ENCODE measurements at regions not wholly inside any gene's neighbourhood (a gene's known extent, or its start where the extent isn't known, plus 50 kb on each side); places are given as distances from the start of the nearest gene placed in this dataset.

DNA sequence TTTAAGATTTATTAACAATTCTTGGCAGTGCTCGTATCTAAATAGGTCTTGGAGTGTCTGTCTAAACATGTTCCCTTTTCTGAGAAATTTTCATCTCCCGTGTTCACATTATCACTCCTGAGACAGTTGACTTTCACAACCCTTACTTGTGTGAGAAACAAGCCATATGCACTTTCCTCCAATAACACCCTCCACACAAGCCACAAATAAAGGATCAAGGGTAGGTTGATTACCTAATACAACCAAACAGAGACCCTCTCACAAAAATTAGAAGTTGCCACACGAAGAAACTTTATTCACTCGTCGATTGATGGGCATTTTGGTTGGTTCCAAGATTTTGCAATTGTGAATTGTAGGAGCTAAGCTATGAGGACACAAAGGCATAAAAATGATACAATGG lies 763.9 kb downstream of the TRAM1L1 start:
- no peak overlapping the region for H4K8ac ChIP-seq (ENCODE audit: low read length)
- no peak overlapping the region for H2AFZ ChIP-seq (ENCODE audit: low read depth, low read length)
- no peaks in the 10 kb centered on the region for H3K4me1 ChIP-seq (ENCODE audit: control insufficient read depth, insufficient read depth, low read depth, low read length)
- DNase-seq, result no peak
- no peaks in the 10 kb centered on the region for H3K79me1 ChIP-seq (replicated peaks; ENCODE audit: low read length, poor library complexity, severe bottlenecking)
- H2BK120ac ChIP-seq (ENCODE audit: low read depth, low read length), result no peak overlapping the region
- H2AK5ac ChIP-seq (ENCODE audit: low read length, severe bottlenecking), result no peak overlapping the region
- H3K14ac ChIP-seq (ENCODE audit: low read length in 2 of 2), result no peak overlapping the region
- H3K27ac ChIP-seq (ENCODE audit: low read length, poor library complexity, severe bottlenecking), result no peak overlapping the region
- H3K27me3 ChIP-seq (ENCODE audit: control insufficient read depth in 1 of 2, insufficient read depth in 1 of 2, low read length in 2 of 2), result no peaks in the 10 kb centered on the region
- H2BK12ac ChIP-seq (ENCODE audit: low read length in 2 of 2), result no peak overlapping the region
- no peak overlapping the region for H4K91ac ChIP-seq (ENCODE audit: low read length)
- no peaks in the 10 kb centered on the region for H3K9me3 ChIP-seq (ENCODE audit: control insufficient read depth, low read length)
- H3K4ac ChIP-seq (ENCODE audit: low read depth in 1 of 2, low read length in 2 of 2), result no peak overlapping the region
- no peak overlapping the region for H3K18ac ChIP-seq (ENCODE audit: low read depth in 1 of 2, low read length in 2 of 2)
- no peak overlapping the region for H3K23ac ChIP-seq (ENCODE audit: low read length in 2 of 2)
- 91% methylated on average over 5 of the region's 5 CpGs for WGBS
- no peak overlapping the region for H3K4me3 ChIP-seq (ENCODE audit: insufficient read depth in 1 of 2, low read depth in 1 of 2, low read length in 2 of 2)
- H2BK5ac ChIP-seq (ENCODE audit: low read depth, low read length, poor library complexity, severe bottlenecking), result no peak overlapping the region
- H2BK15ac ChIP-seq (ENCODE audit: low read depth, poor library complexity, severe bottlenecking), result no peak overlapping the region
- no peak overlapping the region for H3K9ac ChIP-seq (ENCODE audit: low read length)
- H3K36me3 ChIP-seq (ENCODE audit: control insufficient read depth in 1 of 2, insufficient read depth in 2 of 2, low read depth in 1 of 2, low read length in 2 of 2), result no peaks in the 10 kb centered on the region
- no peak overlapping the region for H3K4me2 ChIP-seq (ENCODE audit: low read length, poor library complexity, severe bottlenecking)

DNA sequence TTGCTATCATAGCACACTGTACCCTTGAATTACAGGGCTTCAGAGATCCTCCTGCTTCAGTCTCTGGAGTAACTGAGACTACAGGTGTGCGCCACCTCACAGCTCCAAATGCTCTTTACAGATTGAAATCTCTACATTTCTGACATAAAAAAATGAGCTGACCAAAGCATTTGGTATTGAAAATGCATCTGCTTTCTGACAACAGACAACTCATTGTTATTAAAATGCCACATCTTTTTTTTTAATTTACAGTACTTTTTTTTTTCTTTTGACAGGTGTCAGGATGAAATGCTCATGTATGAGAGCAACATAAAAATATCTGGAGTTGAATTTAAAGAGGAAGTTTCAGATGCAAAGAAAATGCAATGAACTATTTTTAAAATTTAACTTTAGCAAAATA lies 764.5 kb downstream of the TRAM1L1 start:
- Histone ChIP-seq H2BK120ac (ENCODE audit: low read depth, low read length) (no peak overlapping the region), H2AFZ (ENCODE audit: low read depth, low read length) (no peak overlapping the region), H4K8ac (ENCODE audit: low read length) (no peak overlapping the region), H3K9me3 (ENCODE audit: control insufficient read depth, low read length) (no peaks in the 10 kb centered on the region), H2BK15ac (ENCODE audit: low read depth, poor library complexity, severe bottlenecking) (no peak overlapping the region), H3K18ac (ENCODE audit: low read depth in 1 of 2, low read length in 2 of 2) (no peak overlapping the region), H3K4ac (ENCODE audit: low read depth in 1 of 2, low read length in 2 of 2) (no peak overlapping the region), H3K27me3 (ENCODE audit: control insufficient read depth in 1 of 2, insufficient read depth in 1 of 2, low read length in 2 of 2) (no peaks in the 10 kb centered on the region), H2AK5ac (ENCODE audit: low read length, severe bottlenecking) (no peak overlapping the region), H3K23ac (ENCODE audit: low read length in 2 of 2) (no peak overlapping the region), H3K36me3 (ENCODE audit: control insufficient read depth in 1 of 2, insufficient read depth in 2 of 2, low read depth in 1 of 2, low read length in 2 of 2) (no peaks in the 10 kb centered on the region), H2BK12ac (ENCODE audit: low read length in 2 of 2) (no peak overlapping the region), H3K4me1 (ENCODE audit: control insufficient read depth, insufficient read depth, low read depth, low read length) (no peaks in the 10 kb centered on the region), H3K79me1 (replicated peaks; ENCODE audit: low read length, poor library complexity, severe bottlenecking) (no peaks in the 10 kb centered on the region), H3K14ac (ENCODE audit: low read length in 2 of 2) (no peak overlapping the region), H4K91ac (ENCODE audit: low read length) (no peak overlapping the region), H3K27ac (ENCODE audit: low read length, poor library complexity, severe bottlenecking) (no peak overlapping the region), H2BK5ac (ENCODE audit: low read depth, low read length, poor library complexity, severe bottlenecking) (no peak overlapping the region), H3K9ac (ENCODE audit: low read length) (no peak overlapping the region), H3K4me2 (ENCODE audit: low read length, poor library complexity, severe bottlenecking) (no peak overlapping the region), H3K4me3 (ENCODE audit: insufficient read depth in 1 of 2, low read depth in 1 of 2, low read length in 2 of 2) (no peak overlapping the region)
- WGBS, result 100% methylated on average over 1 of the region's 1 CpG
- no peak for DNase-seq

DNA sequence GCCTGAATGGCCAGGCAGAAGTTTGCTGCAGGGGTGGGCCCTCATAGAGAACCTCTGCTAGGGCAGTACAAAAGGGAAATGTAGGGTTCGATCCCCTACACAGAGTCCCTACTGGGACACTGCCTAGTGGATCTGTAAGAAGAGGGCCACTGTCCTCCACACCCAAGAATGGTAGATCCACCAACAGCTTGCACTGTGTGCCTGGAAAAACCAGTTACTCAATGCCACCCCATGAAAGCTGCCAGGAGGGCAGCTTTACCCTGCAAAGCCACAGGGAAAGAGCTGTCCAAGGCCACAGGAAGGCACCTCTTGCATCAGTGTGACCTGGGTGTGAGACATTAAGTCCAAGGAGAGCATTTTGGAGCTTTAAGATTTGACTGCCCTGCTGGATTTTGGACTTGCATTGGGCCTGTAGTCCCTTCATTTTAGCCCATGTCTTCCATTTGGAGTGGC lies 781.6 kb downstream of the TRAM1L1 start:
- Histone ChIP-seq H3K27ac (ENCODE audit: low read length, poor library complexity, severe bottlenecking) (no peak overlapping the region), H2AK5ac (ENCODE audit: low read length, severe bottlenecking) (no peak overlapping the region), H3K9ac (ENCODE audit: low read length) (no peak overlapping the region), H3K4me2 (ENCODE audit: low read length, poor library complexity, severe bottlenecking) (no peak overlapping the region), H3K23ac (ENCODE audit: low read length in 2 of 2) (no peak overlapping the region), H3K27me3 (ENCODE audit: control insufficient read depth in 1 of 2, insufficient read depth in 1 of 2, low read length in 2 of 2) (no peaks in the 10 kb centered on the region), H2AFZ (ENCODE audit: low read depth, low read length) (no peak overlapping the region), H3K36me3 (ENCODE audit: control insufficient read depth in 1 of 2, insufficient read depth in 2 of 2, low read depth in 1 of 2, low read length in 2 of 2) (no peaks in the 10 kb centered on the region), H3K4me3 (ENCODE audit: insufficient read depth in 1 of 2, low read depth in 1 of 2, low read length in 2 of 2) (no peak overlapping the region), H3K14ac (ENCODE audit: low read length in 2 of 2) (no peak overlapping the region), H2BK120ac (ENCODE audit: low read depth, low read length) (no peak overlapping the region), H4K8ac (ENCODE audit: low read length) (no peak overlapping the region), H4K91ac (ENCODE audit: low read length) (no peak overlapping the region), H3K18ac (ENCODE audit: low read depth in 1 of 2, low read length in 2 of 2) (no peak overlapping the region), H2BK15ac (ENCODE audit: low read depth, poor library complexity, severe bottlenecking) (no peak overlapping the region), H3K79me1 (replicated peaks; ENCODE audit: low read length, poor library complexity, severe bottlenecking) (no peaks in the 10 kb centered on the region), H3K9me3 (ENCODE audit: control insufficient read depth, low read length) (peaks cover 3% of the 10 kb centered on the region), H2BK5ac (ENCODE audit: low read depth, low read length, poor library complexity, severe bottlenecking) (no peak overlapping the region), H3K4ac (ENCODE audit: low read depth in 1 of 2, low read length in 2 of 2) (no peak overlapping the region), H3K4me1 (ENCODE audit: control insufficient read depth, insufficient read depth, low read depth, low read length) (no peaks in the 10 kb centered on the region), H2BK12ac (ENCODE audit: low read length in 2 of 2) (no peak overlapping the region)
- WGBS, result 100% methylated on average over 1 of the region's 1 CpG
- no peak for DNase-seq

DNA sequence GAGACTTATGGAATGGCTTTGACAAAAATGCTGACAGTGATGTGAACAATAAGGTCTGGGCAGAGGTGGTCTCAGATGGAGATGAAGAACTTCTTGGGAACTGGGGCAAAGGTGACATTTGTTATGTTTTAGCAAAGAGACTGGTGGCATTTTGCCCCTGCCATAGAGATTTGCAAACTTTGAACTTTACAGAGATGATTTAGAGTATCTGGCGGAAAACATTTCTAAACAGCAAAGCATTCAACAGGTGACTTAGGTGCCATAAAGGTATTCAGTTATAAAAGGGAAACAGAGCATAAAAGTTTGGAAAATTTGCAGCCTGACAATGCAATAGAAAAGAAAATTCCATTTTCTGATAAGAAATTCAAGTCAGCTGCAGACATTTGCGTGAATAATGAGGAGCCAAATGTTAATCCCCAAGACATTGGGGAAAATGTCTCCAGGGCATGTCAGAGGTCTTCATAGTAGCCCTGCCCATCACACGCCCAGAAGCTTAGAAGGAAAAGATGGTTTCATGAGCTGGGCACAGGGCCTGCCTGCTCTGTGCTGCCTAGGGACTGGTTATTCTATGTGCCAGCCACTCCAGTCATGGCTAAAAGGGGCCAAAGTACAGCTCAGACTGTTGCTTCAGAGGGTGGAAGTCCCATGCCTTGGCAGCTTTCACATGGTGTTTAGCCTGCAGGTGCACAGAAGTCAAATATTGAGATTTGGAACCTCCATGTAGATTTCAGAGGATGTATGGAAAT lies 782.2 kb downstream of the TRAM1L1 start:
- 94% methylated on average over 3 of the region's 3 CpGs for WGBS
- Histone ChIP-seq H4K8ac (ENCODE audit: low read length) (no peak overlapping the region), H3K4me1 (ENCODE audit: control insufficient read depth, insufficient read depth, low read depth, low read length) (no peaks in the 10 kb centered on the region), H3K79me1 (replicated peaks; ENCODE audit: low read length, poor library complexity, severe bottlenecking) (no peaks in the 10 kb centered on the region), H3K27me3 (ENCODE audit: control insufficient read depth in 1 of 2, insufficient read depth in 1 of 2, low read length in 2 of 2) (no peaks in the 10 kb centered on the region), H3K9me3 (ENCODE audit: control insufficient read depth, low read length) (peaks cover 3% of the 10 kb centered on the region), H2BK120ac (ENCODE audit: low read depth, low read length) (no peak overlapping the region), H2AK5ac (ENCODE audit: low read length, severe bottlenecking) (no peak overlapping the region), H2BK15ac (ENCODE audit: low read depth, poor library complexity, severe bottlenecking) (no peak overlapping the region), H3K4me2 (ENCODE audit: low read length, poor library complexity, severe bottlenecking) (no peak overlapping the region), H3K36me3 (ENCODE audit: control insufficient read depth in 1 of 2, insufficient read depth in 2 of 2, low read depth in 1 of 2, low read length in 2 of 2) (no peaks in the 10 kb centered on the region), H3K18ac (ENCODE audit: low read depth in 1 of 2, low read length in 2 of 2) (no peak overlapping the region), H4K91ac (ENCODE audit: low read length) (no peak overlapping the region), H2AFZ (ENCODE audit: low read depth, low read length) (no peak overlapping the region), H3K23ac (ENCODE audit: low read length in 2 of 2) (no peak overlapping the region), H2BK5ac (ENCODE audit: low read depth, low read length, poor library complexity, severe bottlenecking) (no peak overlapping the region), H3K14ac (ENCODE audit: low read length in 2 of 2) (no peak overlapping the region), H3K9ac (ENCODE audit: low read length) (no peak overlapping the region), H3K4me3 (ENCODE audit: insufficient read depth in 1 of 2, low read depth in 1 of 2, low read length in 2 of 2) (no peak overlapping the region), H2BK12ac (ENCODE audit: low read length in 2 of 2) (no peak overlapping the region), H3K27ac (ENCODE audit: low read length, poor library complexity, severe bottlenecking) (no peak overlapping the region), H3K4ac (ENCODE audit: low read depth in 1 of 2, low read length in 2 of 2) (no peak overlapping the region)
- no peak for DNase-seq
